ENCODE measurements at regions not wholly inside any gene's neighbourhood (a gene's known extent, or its start where the extent isn't known, plus 50 kb on each side); places are given as distances from the start of the nearest gene placed in this dataset.

DNA sequence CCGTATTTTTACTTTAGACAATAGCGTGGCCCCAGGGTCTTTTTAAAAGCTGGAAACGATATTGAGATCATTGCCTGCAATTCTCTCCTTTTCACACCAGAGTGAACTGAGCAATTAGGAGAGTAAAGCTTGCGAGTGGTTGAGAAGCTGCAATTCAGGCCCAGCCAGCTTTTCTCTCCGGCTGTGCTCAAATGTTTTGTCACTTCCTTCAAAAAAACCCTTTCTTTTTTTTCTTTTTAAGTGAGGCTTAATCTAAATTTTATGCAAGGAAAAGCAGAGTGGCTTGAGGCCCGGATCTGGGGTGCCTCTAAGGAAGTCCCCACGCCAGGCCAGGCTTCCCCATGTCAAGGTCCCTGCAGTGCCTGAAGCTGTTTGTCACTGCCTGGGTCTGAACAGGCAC, 433.9 kb downstream of the GLRX3 start:
- DNase-seq, result no peak

- no peak for DNase-seq
These were observed 435.5 kb downstream of the GLRX3 start for GRCh38 chr10:130571674-130572073.

DNA sequence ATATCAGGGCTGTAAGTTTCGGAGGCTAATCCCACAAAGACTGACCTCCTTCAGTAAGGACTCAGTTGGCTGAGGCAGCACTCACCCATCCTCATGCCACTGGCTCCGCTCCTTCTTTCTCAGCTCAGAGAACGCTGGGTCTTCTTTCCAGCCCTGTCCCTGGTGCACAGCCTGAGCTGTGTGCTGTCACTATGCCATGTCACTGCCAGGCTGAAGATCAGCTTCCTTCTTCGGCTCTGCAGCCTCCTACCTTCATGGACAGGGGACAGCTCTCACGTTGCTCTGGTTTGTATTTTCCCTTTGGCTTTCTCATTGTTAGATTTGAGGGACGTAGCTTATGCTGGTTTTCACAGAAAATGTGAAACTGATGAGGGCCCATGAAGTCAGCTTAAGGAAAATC, 437.3 kb downstream of the GLRX3 start:
- no peak for DNase-seq

- DNase-seq, result no peak
These were observed 439.6 kb downstream of the GLRX3 start for GRCh38 chr10:130575756-130576285.

- DNase-seq, result no peak
These were observed 440.2 kb downstream of the GLRX3 start for GRCh38 chr10:130576427-130576826.

DNA sequence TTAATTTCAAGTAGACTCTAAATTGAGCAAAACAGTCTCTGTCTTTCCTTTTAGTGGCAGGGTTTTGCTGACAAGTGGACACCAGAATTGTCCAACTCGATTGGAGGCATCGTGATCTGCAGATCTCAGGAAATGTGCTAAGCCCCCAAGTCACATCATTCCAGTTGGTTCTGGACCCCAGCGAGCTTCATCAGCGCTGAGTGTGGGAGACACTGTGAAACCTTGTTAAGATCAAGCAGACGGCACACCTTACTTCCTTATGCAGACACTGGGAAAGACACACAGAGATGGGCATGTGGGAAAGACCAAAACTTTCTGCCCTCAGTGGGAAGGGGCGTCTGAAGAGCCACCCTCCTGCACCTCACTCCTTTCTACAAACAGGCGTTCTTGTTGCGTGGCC, 440.8 kb downstream of the GLRX3 start:
- no peak for DNase-seq

DNA sequence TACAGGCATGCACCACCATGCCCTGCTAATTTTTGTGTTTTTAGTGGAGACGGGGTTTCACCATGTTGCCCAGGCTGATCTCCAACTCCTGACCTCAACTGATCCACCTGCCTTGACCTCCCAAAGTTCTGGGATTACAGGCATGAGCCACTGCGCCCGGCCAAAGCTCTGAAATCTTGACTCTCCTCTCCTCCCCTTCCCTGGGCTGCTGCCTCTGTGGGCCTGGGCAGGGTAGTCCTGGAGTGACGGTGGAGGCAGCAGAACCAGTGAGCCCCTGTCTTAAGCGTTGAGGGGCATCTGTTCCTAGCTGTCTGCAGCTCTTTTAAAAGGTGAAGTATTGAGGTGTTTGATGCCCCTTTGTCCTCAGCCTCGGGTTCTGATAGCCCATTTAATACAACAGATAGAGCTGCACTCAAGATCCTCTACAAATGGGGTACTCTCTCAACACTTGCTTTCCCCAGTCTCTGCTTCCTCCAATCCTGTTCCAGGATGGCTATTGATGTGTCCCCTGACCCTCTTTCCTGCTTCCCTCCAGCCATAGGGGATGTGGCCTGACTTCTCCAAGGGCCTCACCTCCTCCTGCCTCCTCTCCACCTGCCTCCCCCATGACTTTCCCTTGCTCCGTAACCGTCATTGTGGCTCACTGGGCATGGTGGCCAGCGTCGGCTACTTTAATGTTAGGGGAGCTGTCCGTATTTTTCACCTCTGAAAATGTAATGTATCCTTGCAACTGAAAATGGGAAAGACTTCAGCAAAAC, 442.5 kb downstream of the GLRX3 start:
- no peak for DNase-seq

GRCh38 chr10:130579913-130580312, 443.7 kb downstream of the GLRX3 start:
- DNase-seq, result no peak

DNA sequence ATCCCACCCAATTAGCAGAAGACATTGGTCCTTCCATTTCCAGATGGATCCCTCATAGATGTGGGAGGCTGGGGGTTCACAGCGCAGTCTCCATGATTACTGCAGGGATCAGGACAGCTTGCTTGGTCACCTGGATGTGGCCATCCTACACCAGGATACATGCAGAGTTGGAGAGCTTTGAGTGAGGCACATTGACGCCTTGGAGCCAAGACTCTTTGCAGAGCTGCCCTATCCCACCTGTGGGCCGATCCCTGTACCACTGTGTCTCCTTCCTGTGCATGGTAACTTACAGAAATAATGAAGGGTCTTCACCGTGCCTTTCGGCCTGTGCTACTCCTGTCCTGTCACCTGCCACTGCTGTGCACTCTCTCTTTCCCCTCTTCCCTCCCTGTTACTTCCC, 444.8 kb downstream of the GLRX3 start:
- DNase-seq, result no peak

DNA sequence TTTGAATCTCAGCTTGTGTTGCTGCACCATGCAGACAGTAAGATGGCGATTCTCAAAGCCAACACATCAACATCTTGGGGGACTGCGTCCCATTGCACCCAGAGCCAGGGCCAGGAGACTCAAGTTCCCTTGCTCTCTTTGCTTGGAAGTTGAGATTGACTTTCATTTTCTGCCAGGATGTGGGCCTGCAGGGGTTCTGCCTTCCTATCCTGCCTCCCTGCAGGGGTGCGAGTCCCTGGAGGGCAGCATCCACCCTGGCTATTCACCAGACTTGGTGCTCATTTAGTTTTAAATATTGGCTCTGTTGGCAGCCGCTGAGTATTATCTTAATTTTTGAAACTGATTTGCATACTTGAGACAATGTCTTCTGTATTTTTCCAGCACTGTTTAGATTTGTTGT, 451.5 kb downstream of the GLRX3 start:
- DNase-seq, result no peak

- DNase-seq, result no peak
These were observed 469.8 kb downstream of the GLRX3 start for GRCh38 chr10:130606001-130606405.

- DNase-seq, result no peak
These were observed 471.2 kb downstream of the GLRX3 start for GRCh38 chr10:130607366-130607765.

DNA sequence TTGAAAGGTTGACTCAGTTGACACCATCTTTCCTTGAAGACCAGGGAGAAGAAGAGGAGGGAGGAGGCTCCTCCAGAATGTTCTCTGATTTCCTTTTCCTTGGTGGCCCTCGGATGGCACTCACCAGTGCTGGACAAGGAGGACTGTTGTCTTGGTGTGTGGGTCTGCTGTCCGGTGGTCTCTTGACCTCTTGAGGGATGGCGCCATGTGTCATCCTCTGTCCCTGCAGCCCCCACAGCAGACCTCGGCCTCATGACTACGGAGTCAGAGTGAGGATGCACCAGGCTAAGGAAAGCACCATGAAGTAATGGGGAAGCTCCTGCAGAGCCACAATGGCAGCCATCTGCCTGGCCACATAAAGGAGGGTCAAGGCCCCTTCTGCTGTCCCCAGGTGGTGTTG, 475.0 kb downstream of the GLRX3 start:
- no peak for DNase-seq

DNA sequence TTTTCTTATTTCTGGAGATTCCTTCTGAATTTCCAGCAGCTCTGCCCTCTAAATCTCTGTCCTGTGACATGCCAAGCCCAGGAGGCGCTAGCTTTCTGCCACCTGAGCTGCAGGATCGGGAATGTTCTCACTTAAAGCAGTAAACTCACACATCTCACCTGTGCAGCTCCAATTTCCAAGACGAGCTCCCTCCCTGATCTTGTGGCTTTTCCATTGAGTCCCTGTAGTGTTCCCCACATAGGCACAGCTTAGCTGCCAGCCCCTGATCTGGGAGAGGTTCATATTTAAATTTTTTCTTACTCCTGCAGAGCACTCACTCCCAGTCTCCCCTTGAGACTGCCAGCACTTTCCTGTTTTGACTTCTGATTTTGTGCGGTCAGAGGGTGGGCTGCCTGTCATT, 479.3 kb downstream of the GLRX3 start:
- no peak for DNase-seq

DNA sequence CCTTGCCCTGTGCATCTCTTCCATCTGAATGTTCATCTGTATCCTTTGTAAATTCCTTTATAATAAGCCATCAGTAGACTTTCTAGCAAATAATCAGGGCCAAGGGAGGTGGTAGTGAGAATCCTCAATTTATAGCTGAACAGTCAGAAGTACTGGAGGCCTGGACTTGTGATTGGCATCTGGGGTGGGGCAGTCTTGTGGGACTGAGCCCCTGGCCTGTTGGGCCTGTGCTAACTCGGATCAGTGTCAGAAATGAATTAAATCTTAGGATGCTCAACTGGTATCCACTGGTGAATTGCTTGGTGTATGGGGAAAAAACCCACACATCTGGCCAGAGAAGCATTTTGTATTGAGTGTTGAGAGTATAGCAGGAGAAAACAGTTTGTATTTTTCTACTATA, 481.8 kb downstream of the GLRX3 start:
- DNase-seq, result no peak

- DNase-seq, result no peak
These were observed 482.5 kb downstream of the GLRX3 start for GRCh38 chr10:130618647-130619046.

DNA sequence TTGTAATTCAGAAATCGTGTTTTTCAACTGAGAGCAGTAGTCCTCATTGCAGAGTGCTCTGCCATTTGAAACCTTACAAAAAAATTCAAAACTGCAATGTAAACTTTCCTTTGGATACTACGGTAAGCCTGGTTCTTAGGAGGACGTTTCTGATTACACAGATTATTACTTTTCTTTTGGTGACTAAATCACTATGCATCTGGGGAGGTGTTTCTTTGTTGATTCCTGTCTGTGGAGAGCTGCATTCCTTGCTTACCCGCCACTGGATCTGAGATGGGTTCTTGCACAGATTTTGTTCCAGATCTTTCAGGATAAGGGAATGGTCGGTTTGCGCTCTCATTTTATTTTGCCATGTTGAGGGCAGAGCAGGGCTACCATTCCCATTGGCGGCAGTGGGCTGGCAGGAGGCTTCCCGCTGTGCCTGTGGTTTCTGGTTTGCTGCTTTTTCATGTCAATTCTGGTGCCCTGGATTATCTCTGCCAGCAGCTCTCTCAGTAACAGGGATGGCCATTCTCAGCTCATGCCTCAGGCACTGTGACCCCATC, 485.1 kb downstream of the GLRX3 start:
- DNase-seq, result no peak

- no peak for DNase-seq
These were observed 487.6 kb downstream of the GLRX3 start for GRCh38 chr10:130623680-130624267.

DNA sequence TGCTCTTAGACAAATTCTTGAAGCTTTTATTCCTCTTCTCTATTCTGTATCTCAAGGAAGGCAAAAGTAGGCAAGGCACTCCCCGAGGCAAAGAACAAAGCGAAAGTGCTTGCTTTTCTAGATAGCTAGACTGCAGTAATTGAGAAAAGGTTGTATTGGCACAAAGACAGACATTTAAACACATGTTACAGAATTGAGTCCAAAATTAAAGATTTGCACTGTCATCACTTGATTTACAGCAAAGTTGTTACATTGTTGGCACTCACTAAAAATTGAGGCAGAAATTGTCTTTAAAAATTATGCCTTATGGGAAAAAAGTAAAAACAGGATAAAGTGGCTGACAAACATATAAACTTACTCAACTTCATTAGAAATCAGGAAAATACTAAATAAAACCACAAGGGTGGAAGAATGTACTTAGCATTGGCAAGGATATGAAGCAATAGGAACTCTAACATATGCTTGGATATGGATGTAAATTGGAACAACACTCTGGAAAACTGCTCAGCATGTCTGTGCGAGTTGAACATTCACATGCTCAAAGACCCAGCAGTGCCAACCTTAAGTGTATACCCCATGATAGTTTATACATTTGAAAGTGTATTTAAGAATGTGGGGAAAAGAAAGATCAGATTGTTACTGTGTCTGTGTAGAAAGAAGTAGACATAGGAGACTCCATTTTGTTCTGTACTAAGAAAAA, 491.3 kb downstream of the GLRX3 start:
- no peak for DNase-seq

DNA sequence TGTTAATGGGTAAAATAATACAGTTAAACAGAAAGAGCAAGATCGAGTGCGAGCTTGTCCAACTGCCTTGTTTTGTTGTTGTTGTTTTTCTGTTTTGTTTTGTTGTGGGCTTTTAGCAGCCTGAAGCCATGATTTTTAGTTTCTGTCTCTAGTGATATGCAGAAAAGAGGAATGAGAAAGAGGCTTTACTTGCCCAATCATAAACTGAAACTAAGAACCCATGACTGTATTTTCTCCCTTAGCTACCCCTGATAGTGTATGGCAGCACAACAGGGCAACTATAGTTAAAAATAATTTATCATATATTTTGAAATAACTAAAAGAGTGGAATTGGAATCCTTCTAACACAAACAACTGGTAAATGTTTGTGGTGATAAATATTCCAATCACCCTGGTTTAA, 493.9 kb downstream of the GLRX3 start:
- no peak for DNase-seq

GRCh38 chr10:130631142-130632096, 495.2 kb downstream of the GLRX3 start:
- DNase-seq, result no peak

- no peak for DNase-seq
These were observed 498.6 kb downstream of the GLRX3 start for GRCh38 chr10:130634816-130635215.

- no peak for DNase-seq
These were observed 499.3 kb downstream of the GLRX3 start for GRCh38 chr10:130635528-130635927.
